ENCODE measurements at regions not wholly inside any gene's neighbourhood (a gene's known extent, or its start where the extent isn't known, plus 50 kb on each side); places are given as distances from the start of the nearest gene placed in this dataset.

DNA sequence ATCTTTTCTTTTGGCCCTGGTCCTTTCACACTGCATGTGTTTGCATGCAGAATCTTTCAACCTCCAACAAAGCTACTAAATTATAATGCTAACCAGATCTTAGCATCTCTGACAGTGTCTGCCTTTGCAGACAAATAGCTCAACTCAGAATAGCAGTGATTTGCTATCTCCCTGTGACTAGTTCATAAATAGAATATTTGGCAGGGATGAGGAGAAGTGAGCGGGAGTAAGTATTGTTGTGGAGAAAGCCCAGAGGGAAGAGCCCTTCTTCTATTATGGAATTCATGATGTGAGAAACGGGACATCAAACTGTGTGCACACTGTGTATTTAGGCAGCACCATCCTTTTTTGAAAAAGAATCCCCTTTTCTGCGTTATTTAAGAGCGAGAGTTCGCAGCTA lies 288.0 kb upstream of the CHORDC1 start:
- TF ChIP-seq, protein P1, sequence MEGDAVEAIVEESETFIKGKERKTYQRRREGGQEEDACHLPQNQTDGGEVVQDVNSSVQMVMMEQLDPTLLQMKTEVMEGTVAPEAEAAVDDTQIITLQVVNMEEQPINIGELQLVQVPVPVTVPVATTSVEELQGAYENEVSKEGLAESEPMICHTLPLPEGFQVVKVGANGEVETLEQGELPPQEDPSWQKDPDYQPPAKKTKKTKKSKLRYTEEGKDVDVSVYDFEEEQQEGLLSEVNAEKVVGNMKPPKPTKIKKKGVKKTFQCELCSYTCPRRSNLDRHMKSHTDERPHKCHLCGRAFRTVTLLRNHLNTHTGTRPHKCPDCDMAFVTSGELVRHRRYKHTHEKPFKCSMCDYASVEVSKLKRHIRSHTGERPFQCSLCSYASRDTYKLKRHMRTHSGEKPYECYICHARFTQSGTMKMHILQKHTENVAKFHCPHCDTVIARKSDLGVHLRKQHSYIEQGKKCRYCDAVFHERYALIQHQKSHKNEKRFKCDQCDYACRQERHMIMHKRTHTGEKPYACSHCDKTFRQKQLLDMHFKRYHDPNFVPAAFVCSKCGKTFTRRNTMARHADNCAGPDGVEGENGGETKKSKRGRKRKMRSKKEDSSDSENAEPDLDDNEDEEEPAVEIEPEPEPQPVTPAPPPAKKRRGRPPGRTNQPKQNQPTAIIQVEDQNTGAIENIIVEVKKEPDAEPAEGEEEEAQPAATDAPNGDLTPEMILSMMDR (IDR thresholded peaks at IDR 0.05) = no peak
- no peak for TF ChIP-seq ZNF121 (CRISPR knock-in tag; IDR thresholded peaks at IDR 0.05)
